HG03280 (cell line): ENCODE measurements at regions not wholly inside any gene's neighbourhood (a gene's known extent, or its start where the extent isn't known, plus 50 kb on each side); places are given as distances from the start of the nearest gene placed in this dataset.

ENCODE experiments used
- ATAC-seq: cut with Tn5 transposase; IDR thresholded peaks from one replicate; pipeline ENCODE4 v1.9.1; 2021; ENCODE audit warnings: mild to moderate bottlenecking, moderate library complexity; ENCODE audit not compliant: unreplicated experiment

DNA sequence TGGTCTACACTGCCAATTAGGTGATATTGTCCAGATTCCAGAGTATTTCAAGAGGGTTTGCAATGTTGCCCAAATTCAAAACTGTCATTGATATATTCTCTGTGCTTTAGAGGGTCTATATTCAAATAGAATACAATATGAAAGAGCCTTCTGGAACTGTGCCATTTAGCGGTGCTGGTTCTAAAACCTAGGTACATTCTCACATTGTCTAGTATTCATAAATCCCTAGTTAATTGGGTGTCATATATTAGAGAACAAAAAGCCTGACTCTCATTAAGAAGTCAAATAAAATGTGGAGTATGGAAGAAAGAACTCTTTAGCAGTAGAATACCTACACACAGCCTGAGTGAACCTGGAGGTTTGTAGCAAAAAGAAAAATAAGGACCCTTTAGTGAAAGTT is 447.9 kb downstream of the CNTN6 start:
- ATAC-seq = no peak

DNA sequence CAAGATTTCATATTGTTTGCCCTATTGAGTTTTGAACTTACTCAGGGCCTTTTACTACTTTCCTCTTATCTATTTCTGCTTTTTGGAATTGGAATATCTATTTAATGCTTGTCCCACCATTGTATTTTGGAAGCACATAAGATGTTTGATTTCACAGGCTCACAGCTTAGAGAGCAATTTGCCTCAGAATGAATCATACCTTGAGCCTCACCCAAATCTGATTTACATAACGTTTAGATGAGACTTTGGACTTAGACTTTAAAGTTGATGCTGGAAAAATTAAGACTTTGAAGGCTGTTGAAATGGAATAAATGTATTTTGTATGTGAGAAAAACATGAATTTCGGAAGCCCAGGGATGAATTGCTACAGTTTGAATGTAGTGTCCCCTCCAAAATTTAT is 458.9 kb downstream of the CNTN6 start:
- no peak for ATAC-seq

DNA sequence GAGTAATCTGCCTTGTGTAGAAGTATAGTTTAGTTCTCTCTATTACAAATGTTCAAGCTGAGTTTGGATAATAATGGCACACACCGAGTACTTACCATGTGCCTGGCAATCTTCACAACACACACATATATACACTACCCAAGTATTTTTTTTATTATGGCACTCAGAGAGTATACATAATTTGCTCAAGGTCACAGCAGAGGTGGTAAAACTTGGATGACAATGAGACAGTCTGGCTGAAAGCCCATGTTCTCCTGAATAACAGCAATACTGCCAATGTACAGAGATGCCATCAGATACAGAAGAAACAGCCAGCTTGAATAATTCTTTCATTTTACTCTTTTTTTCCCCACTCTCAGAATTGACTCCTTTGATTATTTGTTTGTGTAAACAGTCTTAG is 460.0 kb downstream of the CNTN6 start:
- ATAC-seq = no peak

DNA sequence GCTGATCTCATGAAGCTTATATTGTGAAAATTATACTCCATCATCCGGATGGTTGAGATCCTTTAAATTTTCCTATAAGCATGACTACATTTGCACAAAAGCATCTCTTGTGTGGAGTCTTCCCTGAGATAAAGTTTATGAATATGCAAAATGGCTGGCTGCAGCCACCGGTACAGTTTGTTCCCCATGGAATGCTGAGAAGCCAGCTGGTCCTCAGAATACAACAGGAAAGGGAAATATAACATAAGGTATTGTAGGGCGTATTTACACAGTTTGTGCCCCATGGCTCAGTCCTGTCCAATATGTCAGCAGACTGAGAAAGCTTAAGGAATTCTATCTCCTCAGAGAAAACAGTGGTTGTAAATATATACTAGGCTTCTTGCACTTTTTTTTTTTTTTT is 468.6 kb downstream of the CNTN6 start:
- no peak for ATAC-seq

DNA sequence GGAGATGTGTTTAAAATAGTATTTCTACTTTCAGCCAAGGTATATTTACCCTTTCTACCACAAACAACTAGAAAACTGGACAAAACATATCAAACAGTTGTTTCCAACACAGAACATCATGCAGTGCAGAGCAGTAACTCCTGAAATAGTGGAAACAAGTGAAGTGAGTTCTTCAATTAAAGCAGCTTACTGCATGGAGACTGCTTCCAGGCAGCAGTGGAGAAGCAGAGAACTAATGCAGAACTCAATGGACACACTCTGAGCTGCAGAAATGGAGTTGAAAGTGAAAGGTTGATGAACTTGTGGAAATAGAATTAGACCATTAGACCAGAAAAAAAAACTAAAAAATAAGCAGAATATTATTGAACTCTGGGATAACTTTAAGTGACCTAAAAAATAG is 478.9 kb downstream of the CNTN6 start:
- no peak for ATAC-seq

DNA sequence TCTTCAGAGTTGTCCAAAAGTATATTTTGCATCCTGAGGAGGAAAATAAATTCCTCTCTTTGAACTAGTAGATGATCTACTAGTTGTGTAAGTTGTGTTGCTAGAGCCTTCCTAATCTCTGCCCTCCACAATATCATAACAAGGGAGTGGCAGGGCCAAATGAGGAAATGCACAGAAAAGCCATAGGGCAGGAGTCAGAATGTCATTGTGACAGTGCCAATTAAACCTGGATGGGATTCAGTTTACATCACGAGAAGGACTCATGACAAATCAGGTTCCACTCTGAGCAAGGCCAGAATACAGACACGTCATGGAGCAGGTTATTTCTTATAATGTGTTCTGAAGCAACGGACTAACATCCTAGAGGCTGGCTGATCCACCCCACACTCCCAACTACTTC is 483.2 kb downstream of the CNTN6 start:
- no peak for ATAC-seq

DNA sequence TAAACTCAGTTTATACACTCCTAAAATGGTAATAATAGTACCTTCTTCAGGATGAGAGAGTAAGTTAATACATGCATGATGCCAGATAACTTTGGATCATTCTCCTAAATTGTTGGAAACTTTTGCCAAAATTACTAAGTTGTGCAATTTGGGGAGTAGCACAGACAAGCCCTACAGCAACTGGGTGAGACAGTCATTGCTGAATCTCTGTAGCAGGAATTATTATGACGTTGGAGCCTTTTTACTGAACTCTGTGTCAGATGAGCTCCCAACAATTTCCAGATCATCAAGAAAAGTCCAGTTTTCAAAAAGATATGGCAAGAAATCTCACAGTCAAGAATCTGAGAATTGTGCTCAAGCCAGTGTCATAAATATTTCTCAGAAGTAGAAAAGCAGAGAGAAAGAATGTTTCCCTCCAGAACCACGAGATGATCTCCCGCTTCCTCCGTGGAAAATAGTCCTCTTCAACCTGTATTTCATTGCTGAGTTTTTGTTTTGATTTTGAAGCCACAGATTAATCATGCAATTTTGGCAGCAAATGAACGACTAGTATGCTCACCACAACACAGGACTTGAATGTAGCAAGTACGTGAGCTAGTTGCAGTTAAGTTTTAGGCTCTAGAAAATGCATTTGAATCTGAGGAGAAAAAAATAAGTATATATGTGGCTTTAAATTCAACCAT is 485.4 kb downstream of the CNTN6 start:
- ATAC-seq = no peak

DNA sequence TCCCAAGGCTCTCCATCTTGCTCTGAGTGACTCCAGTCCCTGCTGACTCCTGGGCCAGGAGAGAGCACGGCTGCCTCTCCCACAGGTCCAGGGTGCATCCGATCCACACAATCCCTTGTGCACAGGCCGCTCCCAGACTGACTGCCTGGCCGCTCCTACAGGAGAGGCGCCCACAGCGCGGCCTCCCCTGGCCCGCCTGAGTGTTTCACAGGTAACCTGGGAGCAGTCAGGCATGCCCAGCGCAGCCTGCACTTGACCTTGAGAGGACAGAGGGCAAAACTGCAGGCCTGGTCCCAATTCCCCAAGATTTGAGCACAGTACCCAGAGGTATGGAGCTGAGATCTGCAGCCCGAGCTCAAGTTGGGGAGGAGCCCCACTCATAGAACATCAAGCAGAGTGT is 490.2 kb downstream of the CNTN6 start:
- no peak for ATAC-seq

DNA sequence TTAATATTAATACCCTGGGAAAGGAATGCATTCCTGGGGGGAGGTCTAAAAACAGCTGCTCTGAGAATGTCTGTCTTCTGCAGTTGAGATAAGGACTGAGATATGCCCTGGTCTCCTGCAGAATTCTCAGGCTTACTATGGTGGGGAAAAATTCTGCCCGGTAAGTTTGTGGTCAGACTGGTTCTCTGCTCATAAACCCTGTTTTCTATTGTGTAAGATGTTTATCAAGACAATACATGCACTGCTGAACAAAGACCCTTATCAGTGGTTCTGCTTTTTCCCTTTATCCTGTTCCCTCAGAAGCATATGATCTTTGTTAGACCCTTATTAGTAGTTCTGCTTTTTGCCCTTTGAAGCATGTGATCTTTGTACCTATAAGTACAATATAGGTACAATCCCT is 494.6 kb downstream of the CNTN6 start:
- no peak for ATAC-seq

DNA sequence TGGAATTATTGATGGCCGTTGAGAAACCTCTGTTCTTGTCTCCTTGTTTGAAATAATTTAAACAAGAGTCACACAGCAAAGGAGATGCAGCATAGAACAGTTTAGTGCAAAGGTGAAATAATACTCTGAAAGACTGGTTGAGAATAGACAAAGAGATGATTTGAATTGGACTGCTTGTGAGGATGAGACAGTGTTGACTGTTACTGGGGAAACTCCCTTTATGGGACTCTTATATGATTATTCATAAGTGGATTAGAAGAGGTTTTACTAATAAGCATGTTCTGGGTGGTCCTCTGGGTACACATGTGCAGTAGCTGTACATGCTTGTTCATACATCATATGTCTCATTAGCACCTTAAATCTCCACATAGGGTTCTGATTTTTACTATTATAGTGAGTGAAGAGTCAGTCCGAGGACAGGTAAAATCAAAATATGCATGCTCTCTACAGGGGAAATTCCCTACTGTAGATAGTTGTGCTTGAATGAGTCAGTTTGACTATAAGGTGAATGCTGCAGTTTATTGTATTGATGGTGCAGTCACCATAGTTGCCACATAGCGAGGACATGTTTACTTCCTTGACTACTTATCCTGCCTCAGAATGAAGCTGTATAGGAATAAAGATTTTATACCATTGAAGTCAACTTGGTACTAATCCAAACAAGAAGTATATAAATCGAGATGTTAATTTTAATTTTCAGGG is 498.7 kb downstream of the CNTN6 start:
- ATAC-seq = no peak

DNA sequence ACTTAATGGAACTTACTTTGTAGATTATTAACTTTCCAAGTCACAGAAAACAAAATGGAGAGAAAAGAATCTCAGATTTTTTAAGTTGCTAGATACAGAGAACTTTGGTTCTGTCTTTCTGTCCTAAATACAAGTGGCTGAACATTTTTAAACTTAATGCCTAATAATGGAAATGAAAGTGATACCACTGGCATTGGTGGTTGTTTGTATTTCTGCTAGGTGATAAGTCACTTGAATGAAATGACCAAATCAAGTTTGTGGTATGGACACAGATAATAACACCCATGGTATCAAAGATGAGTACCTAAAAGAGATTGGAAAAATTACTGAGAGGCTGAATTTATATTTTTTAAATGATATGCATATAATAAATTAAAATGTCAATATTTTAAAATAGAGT is 502.1 kb downstream of the CNTN6 start:
- no peak for ATAC-seq

DNA sequence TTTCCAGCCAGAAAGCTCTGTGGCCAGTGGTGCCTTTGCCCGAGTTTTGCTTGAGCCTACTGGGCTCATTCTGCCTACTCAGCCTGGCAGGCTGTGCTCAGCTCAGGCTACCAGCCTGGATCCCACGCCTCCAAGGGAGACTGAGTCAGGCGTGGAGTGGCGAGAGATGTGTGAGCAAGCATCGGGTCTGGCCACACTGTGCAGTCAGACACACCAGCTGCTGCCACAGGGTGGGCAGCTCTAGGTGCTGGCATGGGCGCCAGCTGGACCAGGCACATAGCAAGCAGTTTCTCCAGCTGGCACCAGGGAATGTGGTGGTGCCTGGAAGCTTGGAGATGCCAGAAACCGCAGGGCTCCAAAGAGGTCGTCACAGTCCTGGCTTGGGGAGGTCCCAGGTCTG is 498.5 kb upstream of the CNTN4 start:
- no peak for ATAC-seq

DNA sequence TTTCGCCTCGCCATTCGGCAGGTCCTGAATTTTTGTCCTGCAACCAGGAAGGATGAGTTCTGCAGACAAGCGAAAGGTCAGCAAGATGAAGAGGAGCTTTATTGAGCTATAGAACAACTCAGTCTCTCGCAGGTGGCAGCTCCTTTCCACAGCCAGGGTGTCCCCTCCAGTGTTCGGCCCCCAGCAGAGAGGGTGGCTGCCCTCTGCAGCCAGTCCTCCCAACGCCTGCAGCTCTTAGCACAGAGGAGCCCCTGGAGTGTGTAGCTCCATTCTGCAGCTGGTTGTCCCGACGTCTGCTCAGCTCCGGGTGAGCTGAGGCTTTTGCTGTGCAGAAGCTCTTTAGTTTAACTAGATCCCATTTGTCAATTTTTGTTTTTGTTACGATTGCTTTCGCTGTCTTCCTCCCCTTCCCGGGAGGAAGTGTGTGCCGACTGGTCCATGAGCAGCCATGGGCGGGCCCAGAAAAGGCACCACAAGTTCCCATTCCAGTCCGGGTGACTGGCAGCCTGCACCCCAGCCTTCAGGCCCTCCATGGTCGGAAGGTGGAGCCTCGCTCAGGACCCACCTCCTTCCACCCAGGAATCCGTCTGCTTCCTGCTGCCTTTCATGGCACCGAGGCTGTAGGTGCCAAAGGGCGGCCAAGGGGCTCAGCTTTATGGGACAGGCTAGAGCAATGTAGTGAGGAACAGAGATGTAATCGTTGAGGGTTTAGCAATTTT is 497.8 kb upstream of the CNTN4 start:
- no peak for ATAC-seq

DNA sequence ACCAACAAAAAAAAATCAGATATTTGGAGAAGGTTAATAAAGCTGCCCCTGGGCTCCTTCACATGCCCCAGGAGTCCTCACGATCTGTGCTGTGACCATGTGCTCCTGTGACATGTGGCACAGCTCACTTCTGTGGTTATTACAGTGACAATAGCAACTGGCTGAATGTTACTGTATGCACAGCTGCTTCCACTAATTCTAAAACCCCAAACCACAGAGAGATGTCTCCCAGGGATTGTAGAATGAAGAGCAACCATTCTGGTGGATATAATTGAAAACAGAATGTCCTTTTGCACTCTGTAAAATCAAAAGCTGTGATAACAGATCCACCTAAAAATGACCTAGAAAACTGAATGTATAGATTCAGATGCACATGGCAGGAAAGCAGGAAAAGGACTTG is 489.2 kb upstream of the CNTN4 start:
- no peak for ATAC-seq

DNA sequence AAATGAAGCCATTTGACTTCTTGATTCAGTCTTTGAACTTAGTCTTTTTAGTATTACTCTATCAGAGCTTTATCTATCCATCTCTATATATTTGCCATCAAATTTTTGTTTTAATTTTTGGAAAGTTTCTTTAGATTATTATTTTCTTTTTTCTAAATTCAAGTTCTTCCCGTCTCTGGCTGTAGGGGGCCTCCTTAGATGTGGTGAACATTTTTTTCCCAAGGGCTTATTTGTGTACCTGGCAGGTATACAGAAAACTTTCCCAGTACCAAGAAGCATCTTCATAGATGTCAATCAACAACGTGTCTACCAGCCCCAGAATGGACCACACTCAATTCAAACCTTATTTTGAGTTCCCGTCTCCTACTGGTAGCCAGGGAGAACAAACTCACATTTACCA is 486.8 kb upstream of the CNTN4 start:
- ATAC-seq = no peak

DNA sequence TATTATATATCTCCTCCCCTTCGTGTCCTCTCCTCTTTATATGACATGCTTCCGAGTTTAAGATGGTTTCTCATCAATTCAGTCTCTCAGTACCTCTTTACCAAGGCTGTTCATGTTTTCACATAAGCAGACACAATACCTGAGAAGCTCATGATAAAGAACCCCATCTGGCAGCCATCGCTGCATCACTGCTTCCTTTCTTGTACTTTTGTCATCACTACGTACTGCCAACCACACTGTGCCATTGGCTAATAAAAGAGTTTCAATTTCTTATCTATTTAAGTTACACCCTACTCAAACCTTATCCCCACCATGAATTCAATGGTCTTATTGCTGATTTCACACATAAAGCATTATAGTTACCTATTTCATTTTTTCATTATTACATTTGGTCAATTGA is 484.7 kb upstream of the CNTN4 start:
- ATAC-seq = no peak

DNA sequence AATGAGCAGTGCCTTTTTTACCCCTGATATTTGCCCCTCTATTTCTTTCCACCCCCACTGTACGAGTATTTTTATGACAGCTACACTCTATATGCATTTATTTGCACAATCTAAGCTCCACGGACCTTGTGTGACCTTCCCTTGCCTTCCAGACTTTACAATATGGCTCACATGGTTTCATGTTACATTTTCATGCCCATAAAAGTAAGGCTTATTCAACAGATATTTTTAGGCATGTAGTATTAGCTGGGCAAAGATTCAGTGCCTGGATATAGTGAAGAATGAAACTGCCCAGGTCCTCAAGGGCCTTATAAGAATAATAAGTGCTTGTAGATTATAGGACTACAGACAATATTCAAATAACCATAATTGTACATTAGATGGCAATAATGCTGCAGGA is 481.9 kb upstream of the CNTN4 start:
- no peak for ATAC-seq

DNA sequence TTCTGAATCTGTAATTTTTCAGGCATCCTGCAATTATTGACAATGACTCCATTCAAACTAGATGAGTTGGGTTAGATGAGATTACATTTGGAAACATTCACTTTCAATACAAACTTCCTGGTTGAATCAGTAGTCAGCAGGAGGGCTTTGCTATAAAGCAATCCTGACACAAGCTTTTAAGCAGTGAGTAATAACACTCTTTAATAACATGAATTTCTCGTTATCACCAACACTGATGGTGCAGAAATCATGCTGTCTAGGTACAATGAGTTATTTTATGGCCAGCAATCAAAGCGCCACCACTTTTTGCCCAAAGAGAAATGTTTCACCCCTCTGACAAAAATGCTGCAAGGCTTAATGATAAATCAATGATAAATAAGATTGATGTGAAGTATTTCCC is 474.8 kb upstream of the CNTN4 start:
- no peak for ATAC-seq

DNA sequence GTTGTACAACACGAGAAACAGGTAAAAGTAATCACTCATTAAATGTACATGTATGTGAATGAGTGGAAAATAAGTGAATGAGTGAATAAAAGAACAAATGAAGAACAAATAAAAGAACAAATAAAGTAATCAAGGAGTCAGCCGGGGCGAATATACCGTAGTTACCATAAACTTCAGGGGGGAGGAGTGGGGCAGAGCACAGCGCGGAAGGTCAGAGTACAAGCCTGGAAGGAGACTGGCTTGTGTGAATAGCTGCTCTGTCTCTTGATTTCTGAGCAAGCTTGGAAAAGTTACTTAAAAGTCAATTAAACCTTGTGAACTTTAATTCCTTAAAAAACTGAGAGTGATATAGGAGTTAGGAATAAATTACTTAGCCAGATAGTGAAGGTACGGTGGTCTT is 466.5 kb upstream of the CNTN4 start:
- ATAC-seq = no peak

DNA sequence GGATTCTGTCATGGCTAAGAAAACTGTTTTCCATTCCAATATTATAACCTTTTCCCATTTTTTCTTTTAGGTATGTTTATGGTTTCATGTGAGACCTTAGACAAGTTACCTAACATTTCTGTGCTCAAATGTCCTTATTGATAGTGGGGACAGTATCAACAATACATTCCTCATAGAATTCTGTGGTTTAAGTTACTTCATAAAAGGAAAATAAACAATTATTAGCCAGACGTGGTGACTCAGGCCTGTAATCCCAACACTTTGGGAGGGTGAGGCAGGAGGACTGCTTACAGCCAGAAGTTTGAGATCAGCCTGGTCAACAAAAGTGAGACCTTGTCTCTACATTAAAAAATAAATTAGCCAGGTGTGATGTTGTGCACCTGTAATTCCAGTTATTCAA is 436.8 kb upstream of the CNTN4 start:
- no peak for ATAC-seq

DNA sequence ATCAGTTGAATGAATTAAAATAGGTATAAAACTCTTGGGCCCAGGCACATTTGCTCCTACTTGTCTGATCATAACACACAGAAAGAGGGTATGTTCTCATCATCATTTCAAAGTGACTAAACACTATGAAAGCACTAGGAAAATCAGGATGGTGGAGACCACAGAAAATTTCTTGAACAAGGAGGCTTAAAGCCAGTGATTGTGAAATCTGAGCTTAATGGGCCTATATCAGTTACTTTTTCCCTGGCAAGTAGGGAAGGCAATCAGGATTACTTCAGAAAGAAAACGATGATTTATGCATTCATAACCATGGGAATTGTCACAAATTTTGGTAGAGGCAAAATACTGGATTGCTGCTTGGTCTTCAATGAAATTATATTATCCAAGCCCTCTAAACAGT is 434.4 kb upstream of the CNTN4 start:
- no peak for ATAC-seq

DNA sequence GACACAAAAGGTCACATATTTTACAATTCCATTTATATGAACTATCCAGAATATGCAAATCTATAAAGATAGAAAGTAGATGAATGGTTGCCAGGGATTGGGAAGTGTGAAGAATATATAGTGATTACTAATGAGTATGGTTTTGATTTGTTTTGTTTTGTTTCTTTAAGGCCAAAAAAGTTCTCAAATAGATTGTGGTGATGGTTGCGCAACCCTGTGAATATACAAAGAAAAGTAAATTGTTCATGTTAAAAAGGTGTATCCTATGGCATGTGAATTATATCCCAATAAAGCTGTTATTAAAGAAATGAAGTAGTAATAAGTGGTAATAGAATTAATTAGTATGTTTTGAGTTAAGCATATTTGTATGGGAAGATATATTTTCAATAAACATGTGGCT is 431.8 kb upstream of the CNTN4 start:
- ATAC-seq = no peak
